HEK293T (cell line): ENCODE measurements at regions not wholly inside any gene's neighbourhood (a gene's known extent, or its start where the extent isn't known, plus 50 kb on each side); places are given as distances from the start of the nearest gene placed in this dataset.

ENCODE experiments used
- ARNT ChIP-seq: fragments of 450-650 bp; IDR thresholded peaks from 2 replicates; pipeline ENCODE4 v1.6.1; 2017; ENCODE audit warnings: mild to moderate bottlenecking
- CTBP1 ChIP-seq: fragments of 450-650 bp; IDR thresholded peaks from 2 replicates; pipeline ENCODE4 v1.6.1; 2016; ENCODE audit warnings: borderline replicate concordance
- ELF4 ChIP-seq: fragments of 450-650 bp; IDR thresholded peaks from 2 replicates; pipeline ENCODE4 v1.6.1; 2017; ENCODE audit warnings: antibody characterized with exemption
- FOXA1 ChIP-seq: fragments of 450-650 bp; IDR thresholded peaks from 2 replicates; pipeline ENCODE4 v1.6.1; 2016; ENCODE audit warnings: mild to moderate bottlenecking
- FOXK2 ChIP-seq: fragments of 450-650 bp; IDR thresholded peaks from 2 replicates; pipeline ENCODE4 v1.6.1; 2016; ENCODE audit warnings: mild to moderate bottlenecking
- FOXM1 ChIP-seq: fragments of 450-650 bp; IDR thresholded peaks from 2 replicates; pipeline ENCODE4 v1.6.1; 2017; ENCODE audit warnings: mild to moderate bottlenecking, borderline replicate concordance
- HDGF ChIP-seq: fragments of 450-650 bp; IDR thresholded peaks from 2 replicates; pipeline ENCODE4 v1.6.1; 2017; ENCODE audit warnings: antibody characterized with exemption, borderline replicate concordance
- L3MBTL2 ChIP-seq: fragments of 450-650 bp; conservative IDR thresholded peaks from 2 replicates; pipeline ENCODE4 v1.6.1; 2016; ENCODE audit warnings: mild to moderate bottlenecking
- NFRKB ChIP-seq: fragments of 450-650 bp; IDR thresholded peaks from 2 replicates; pipeline ENCODE4 v1.6.1; 2016; ENCODE audit warnings: mild to moderate bottlenecking, moderate library complexity
- PKNOX1 ChIP-seq: fragments of 450-650 bp; IDR thresholded peaks from 2 replicates; pipeline ENCODE4 v1.6.1; 2016
- SP1 ChIP-seq: fragments of 450-650 bp; IDR thresholded peaks from 2 replicates; pipeline ENCODE4 v1.6.1; 2017
- SUZ12 ChIP-seq: fragments of 450-650 bp; IDR thresholded peaks from 2 replicates; pipeline ENCODE4 v1.6.1; 2016; ENCODE audit warnings: mild to moderate bottlenecking
- ZNF384 ChIP-seq: fragments of 450-650 bp; IDR thresholded peaks from 2 replicates; pipeline ENCODE4 v1.6.1; 2016

GRCh38 chr17:54795046-54795445 lies 105.6 kb upstream of the TOM1L1 start:
- no peak for TF ChIP-seq FOXA1
- no peak for TF ChIP-seq ZNF384
- no peak for TF ChIP-seq FOXK2
- no peak for TF ChIP-seq L3MBTL2
- no peak for TF ChIP-seq NFRKB
- no peak for TF ChIP-seq PKNOX1
- no peak for TF ChIP-seq SUZ12
- no peak for TF ChIP-seq CTBP1
- TF ChIP-seq FOXM1, result no peak
- no peak for TF ChIP-seq ARNT
- no peak for TF ChIP-seq SP1
- TF ChIP-seq ELF4, result no peak
- TF ChIP-seq HDGF, result no peak
